CD4-positive, CD25-positive, alpha-beta regulatory T cell (primary cell): ENCODE measurements at regions not wholly inside any gene's neighbourhood (a gene's known extent, or its start where the extent isn't known, plus 50 kb on each side); places are given as distances from the start of the nearest gene placed in this dataset.
"Not testable (repeated sequence)": the region's sequence is repeated elsewhere in the genome, so short reads cannot be mapped to it uniquely, and the experiment has no call there.

Experiments
- ATAC-seq, 2 donors: fragments of 150-1000 bp; cut with Tn5 transposase; one replicate each; pipeline ENCODE4 v1.10.0; 2021; ENCODE audit warnings: low read depth in 2 of 2, moderate number of reproducible peaks in 2 of 2, moderate library complexity in 1 of 2
- DNase-seq, 3 donors: peaks; one replicate each; pipeline versions ENCODE4 v3.0.0 to v3.0.0-alpha.2; 2012 to 2022; ENCODE audit warnings: mixed read lengths in 1 of 3
- H3K27ac ChIP-seq: one replicate; pipeline ENCODE4 v1.7.0; 2013; ENCODE audit warnings: mild to moderate bottlenecking, low read length; ENCODE audit not compliant: insufficient read depth, poor library complexity, severe bottlenecking
- H3K27me3 ChIP-seq: one replicate; pipeline ENCODE4 v1.7.0; 2013; ENCODE audit warnings: low read length; ENCODE audit not compliant: control insufficient read depth, insufficient read depth
- H3K36me3 ChIP-seq: one replicate; pipeline ENCODE4 v1.7.0; 2013; ENCODE audit warnings: mild to moderate bottlenecking, low read length, moderate library complexity; ENCODE audit not compliant: control insufficient read depth, insufficient read depth
- H3K4me1 ChIP-seq: 2 replicates; pipeline ENCODE4 v1.7.0; 2013; ENCODE audit warnings: mild to moderate bottlenecking, low read length; ENCODE audit not compliant: insufficient read depth, control insufficient read depth, poor library complexity, severe bottlenecking
- H3K4me3 ChIP-seq: one replicate; pipeline ENCODE4 v1.7.0; 2013; ENCODE audit warnings: low read depth, mild to moderate bottlenecking, low read length, moderate library complexity
- H3K9me3 ChIP-seq, 2 experiments: 1 replicate in 1 of 2; 2 replicates in 1 of 2; pipeline ENCODE4 v1.7.0; 2013; ENCODE audit warnings: low read length in 2 of 2, mild to moderate bottlenecking in 1 of 2, moderate library complexity in 1 of 2; ENCODE audit not compliant: control insufficient read depth in 2 of 2
- H3K27ac Mint-ChIP-seq, 3 donors: one replicate each; pipeline ENCODE4 v1.8.0; 2020 to 2022; ENCODE audit warnings: mild to moderate bottlenecking in 3 of 3, mixed read lengths in 3 of 3, moderate library complexity in 2 of 3
- H3K27me3 Mint-ChIP-seq: one replicate; pipeline ENCODE4 v1.8.0; 2022; ENCODE audit warnings: mild to moderate bottlenecking, mixed read lengths
- H3K36me3 Mint-ChIP-seq: one replicate; pipeline ENCODE4 v1.8.0; 2020; ENCODE audit warnings: mixed read lengths
- H3K4me1 Mint-ChIP-seq, 4 donors: one replicate each; pipeline ENCODE4 v1.8.0; 2020 to 2022; ENCODE audit warnings: mixed read lengths in 4 of 4, mild to moderate bottlenecking in 1 of 4
- H3K4me3 Mint-ChIP-seq, 4 donors: one replicate each; pipeline ENCODE4 v1.8.0; 2020 to 2022; ENCODE audit warnings: mild to moderate bottlenecking in 4 of 4, mixed read lengths in 4 of 4, moderate library complexity in 3 of 4
- H3K9me3 Mint-ChIP-seq, 7 donors: one replicate each; pipeline ENCODE4 v1.8.0; 2020 to 2022; ENCODE audit warnings: mixed read lengths in 7 of 7, mild to moderate bottlenecking in 3 of 7, moderate library complexity in 2 of 7

DNA sequence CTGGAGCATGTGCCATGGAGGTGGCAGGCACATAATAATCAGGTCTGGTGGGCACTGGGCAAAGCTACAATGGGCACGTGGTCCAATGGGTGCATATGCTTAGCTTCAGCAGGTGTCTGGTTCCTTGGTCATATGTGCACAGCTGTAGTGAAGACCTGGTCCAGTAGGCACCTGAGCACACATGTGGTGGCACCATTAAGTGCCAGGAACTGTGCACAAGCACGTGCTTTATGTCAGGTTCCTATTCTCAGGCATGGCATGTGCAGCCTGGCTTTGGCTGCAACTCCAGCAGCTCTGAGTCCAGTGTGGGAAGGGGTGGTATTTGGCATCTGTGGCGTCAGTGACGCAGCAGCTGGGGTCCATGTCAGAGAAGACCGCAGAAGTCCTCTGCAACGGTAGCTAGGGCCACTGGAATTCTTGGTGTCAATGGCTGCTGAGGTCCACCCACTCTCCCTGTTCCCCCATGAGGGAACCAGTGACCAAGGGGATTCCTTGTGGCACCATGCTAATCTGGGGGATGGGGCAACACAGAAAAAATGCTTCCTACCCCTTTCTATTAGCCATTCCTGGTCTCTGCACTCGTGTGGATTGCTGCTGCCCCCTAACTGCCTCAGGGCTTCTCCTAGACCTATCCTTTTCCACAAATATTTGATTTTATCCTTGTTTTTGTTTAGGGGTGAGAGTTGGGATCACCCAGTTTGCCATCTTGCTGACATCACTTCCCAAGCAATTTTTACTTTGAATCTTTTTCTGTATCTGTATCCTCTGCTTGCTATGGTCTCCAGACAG is 262.9 kb upstream of the MAP2 start:
- DNase-seq, result no peak
- Histone ChIP-seq H3K9me3 (no peaks in the 10 kb centered on the region), H3K4me3 (no peak overlapping the region), H3K36me3 (no peaks in the 10 kb centered on the region), H3K27me3 (no peaks in the 10 kb centered on the region), H3K4me1 (no peaks in the 10 kb centered on the region), H3K27ac (no peak overlapping the region)
- H3K4me3 Mint-ChIP-seq, result no peak overlapping the region
- ATAC-seq, result no peak
- peaks cover 0 to 4% (median 2%) of the 10 kb centered on the region in 7 donors for H3K9me3 Mint-ChIP-seq
- H3K27me3 Mint-ChIP-seq, result no peaks in the 10 kb centered on the region
- H3K36me3 Mint-ChIP-seq, result no peaks in the 10 kb centered on the region
- H3K4me1 Mint-ChIP-seq, result no peaks in the 10 kb centered on the region
- peak overlapping the region in 1 of 3 donors; percentile 67 for H3K27ac Mint-ChIP-seq

DNA sequence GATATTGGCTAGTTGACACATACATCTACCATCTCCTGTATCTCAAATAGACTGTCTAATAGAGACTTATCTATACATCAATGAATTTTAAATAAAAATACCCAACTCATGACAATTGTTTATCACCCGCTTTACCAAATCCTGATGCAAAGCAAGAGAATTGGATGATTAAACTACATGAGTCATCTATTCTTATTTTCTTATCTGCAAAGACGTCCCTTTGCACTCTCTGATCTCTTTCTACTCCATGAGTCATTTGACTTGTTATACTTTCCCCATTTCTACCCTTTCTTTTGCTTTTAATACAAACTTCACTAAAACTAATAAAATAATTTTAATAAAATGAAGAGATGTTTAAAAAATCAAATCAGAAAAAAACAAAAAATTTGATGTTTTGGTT is 261.7 kb upstream of the MAP2 start:
- Histone ChIP-seq H3K27me3 (no peaks in the 10 kb centered on the region), H3K36me3 (no peaks in the 10 kb centered on the region), H3K4me3 (no peak overlapping the region), H3K9me3 (no peaks in the 10 kb centered on the region), H3K4me1 (no peaks in the 10 kb centered on the region), H3K27ac (no peak overlapping the region)
- Mint-ChIP-seq H3K27ac (no peak overlapping the region), H3K27me3 (no peaks in the 10 kb centered on the region), H3K4me1 (no peaks in the 10 kb centered on the region), H3K36me3 (no peaks in the 10 kb centered on the region), H3K4me3 (no peak overlapping the region), H3K9me3 (peaks cover 0 to 4% (median 2%) of the 10 kb centered on the region in 7 donors)
- DNase-seq (no peak), ATAC-seq (no peak)

DNA sequence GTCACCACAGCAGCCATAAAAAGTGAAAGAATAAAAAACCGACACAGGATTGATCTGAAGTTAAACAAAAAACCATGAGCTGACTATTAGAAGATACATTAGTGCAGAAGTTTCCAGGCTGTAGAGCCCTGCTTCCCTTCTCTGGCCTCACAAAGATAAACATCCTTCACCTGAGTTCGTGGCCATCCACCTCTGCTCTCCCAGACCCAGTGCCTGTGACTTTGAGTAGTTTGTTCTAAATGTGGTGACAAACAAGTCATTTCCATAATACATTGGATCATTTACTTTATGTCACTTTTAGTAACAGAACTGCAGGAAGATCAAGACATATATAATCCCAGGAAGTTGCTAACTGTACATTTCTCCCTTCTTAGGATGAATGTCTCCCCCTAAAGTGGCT is 241.9 kb upstream of the MAP2 start:
- no peaks in the 10 kb centered on the region for H3K4me1 ChIP-seq
- DNase-seq (no peak), ATAC-seq (no peak)
- H3K27me3 ChIP-seq, result no peaks in the 10 kb centered on the region
- H3K9me3 ChIP-seq, result no peaks in the 10 kb centered on the region
- H3K36me3 ChIP-seq, result no peaks in the 10 kb centered on the region
- no peak overlapping the region for H3K4me3 Mint-ChIP-seq
- peaks cover 0 to 15% (median 5%) of the 10 kb centered on the region in 7 donors for H3K9me3 Mint-ChIP-seq
- no peak overlapping the region for H3K27ac Mint-ChIP-seq
- no peaks in the 10 kb centered on the region for H3K36me3 Mint-ChIP-seq
- no peaks in the 10 kb centered on the region for H3K4me1 Mint-ChIP-seq
- no peak overlapping the region for H3K27ac ChIP-seq
- no peaks in the 10 kb centered on the region for H3K27me3 Mint-ChIP-seq
- no peak overlapping the region for H3K4me3 ChIP-seq

DNA sequence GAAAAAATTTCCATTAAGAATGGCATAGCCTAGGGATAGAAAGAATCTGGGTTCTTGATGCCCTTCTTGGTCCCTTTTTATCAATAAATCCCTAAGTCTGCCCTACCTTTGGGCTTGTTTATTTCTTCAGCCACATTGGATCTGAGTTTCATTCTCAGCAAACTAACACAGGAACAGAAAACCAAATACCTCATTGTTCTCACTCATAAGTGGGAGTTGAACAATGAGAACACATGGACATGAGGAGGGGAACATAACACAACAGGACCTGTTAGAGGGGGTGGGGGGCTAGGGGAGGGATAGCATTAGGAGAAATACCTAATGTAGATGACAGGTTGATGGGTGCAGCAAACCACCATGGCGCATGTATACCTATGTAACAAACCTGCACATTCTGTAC is 237.0 kb upstream of the MAP2 start:
- not testable (repeated sequence) for H3K9me3 Mint-ChIP-seq, H3K27ac ChIP-seq, H3K4me3 Mint-ChIP-seq, H3K36me3 ChIP-seq, H3K27me3 Mint-ChIP-seq, H3K4me1 ChIP-seq, H3K27ac Mint-ChIP-seq, H3K36me3 Mint-ChIP-seq, H3K4me3 ChIP-seq, H3K27me3 ChIP-seq, H3K9me3 ChIP-seq, DNase-seq, ATAC-seq, H3K4me1 Mint-ChIP-seq

DNA sequence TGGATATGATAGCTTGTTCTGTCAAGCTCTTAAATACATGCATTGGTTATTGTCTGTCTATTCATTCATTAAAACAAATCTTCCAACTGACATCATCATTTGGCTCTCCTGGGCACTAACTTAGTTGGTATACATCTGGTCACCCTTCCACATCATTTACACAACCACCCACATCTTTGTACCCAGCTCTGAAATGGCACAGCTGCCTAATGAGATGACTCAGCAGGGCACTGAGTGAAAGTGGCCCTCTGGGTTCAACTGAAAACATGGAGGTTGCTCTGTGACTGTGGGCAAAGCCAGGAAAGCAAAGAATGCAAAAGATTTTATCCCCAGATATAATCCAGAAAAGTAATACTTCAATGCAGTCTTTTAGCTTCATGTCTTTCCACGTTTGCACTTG is 234.0 kb upstream of the MAP2 start:
- Histone ChIP-seq H3K4me1 (no peaks in the 10 kb centered on the region), H3K27ac (no peak overlapping the region), H3K9me3 (no peaks in the 10 kb centered on the region), H3K4me3 (no peak overlapping the region), H3K27me3 (no peaks in the 10 kb centered on the region), H3K36me3 (no peaks in the 10 kb centered on the region)
- no peaks in the 10 kb centered on the region for H3K27me3 Mint-ChIP-seq
- DNase-seq (no peak), ATAC-seq (no peak)
- H3K4me1 Mint-ChIP-seq, result no peaks in the 10 kb centered on the region
- H3K9me3 Mint-ChIP-seq, result peaks cover 0 to 5% (median 0%) of the 10 kb centered on the region in 7 donors
- no peak overlapping the region for H3K4me3 Mint-ChIP-seq
- H3K27ac Mint-ChIP-seq, result no peak overlapping the region
- no peaks in the 10 kb centered on the region for H3K36me3 Mint-ChIP-seq

DNA sequence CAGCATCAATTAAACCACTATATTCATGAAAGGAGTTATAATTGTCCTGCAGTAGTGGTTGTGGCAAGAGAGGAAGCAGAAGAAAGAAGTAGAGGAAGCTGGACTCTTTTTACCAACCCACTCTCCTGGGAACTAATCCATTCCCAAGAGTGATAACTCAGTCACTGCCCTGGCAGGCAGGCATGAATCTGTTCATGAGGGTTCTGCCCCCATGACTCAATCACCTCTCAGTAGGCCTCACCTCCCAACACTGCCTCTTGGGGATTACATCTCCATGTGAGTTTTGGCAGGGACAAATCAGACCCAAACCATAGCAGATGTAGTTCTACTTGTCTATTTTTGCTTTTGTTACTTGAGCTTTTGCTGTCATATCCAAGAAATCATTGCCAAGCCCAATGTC is 232.7 kb upstream of the MAP2 start:
- no peak for DNase-seq
- Mint-ChIP-seq H3K4me1 (no peaks in the 10 kb centered on the region), H3K27me3 (no peaks in the 10 kb centered on the region), H3K4me3 (no peak overlapping the region), H3K9me3 (peaks cover 0 to 5% (median 2%) of the 10 kb centered on the region in 7 donors), H3K27ac (no peak overlapping the region), H3K36me3 (no peaks in the 10 kb centered on the region)
- no peak for ATAC-seq
- Histone ChIP-seq H3K27ac (no peak overlapping the region), H3K27me3 (no peaks in the 10 kb centered on the region), H3K9me3 (no peaks in the 10 kb centered on the region), H3K4me1 (no peaks in the 10 kb centered on the region), H3K36me3 (no peaks in the 10 kb centered on the region), H3K4me3 (no peak overlapping the region)

DNA sequence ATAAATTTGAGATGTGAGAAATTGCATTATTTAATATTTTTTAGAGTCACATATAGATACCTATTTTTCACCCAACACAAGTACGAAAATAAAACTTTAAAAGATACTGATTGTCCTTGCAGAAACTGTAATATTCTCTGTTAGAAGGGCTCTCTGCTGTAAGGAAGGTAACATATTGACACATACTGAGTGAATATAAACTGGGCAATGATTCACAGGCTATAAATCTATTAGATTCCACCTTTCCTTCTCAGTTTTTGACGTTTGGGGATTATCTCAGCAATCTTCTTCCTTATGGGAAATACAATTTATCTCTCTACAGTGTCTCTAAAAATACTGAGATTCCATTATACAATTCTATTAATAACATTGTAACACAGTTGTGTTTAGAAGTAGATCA is 229.1 kb upstream of the MAP2 start:
- DNase-seq, result no peak
- peaks cover 0 to 2% of the 10 kb centered on the region in 2 experiments for H3K9me3 ChIP-seq
- H3K36me3 Mint-ChIP-seq, result no peaks in the 10 kb centered on the region
- no peak overlapping the region for H3K27ac ChIP-seq
- ATAC-seq, result no peak
- no peaks in the 10 kb centered on the region for H3K27me3 ChIP-seq
- H3K4me1 ChIP-seq, result no peaks in the 10 kb centered on the region
- H3K27me3 Mint-ChIP-seq, result no peaks in the 10 kb centered on the region
- H3K27ac Mint-ChIP-seq, result no peak overlapping the region
- no peaks in the 10 kb centered on the region for H3K4me1 Mint-ChIP-seq
- H3K4me3 ChIP-seq, result no peak overlapping the region
- H3K4me3 Mint-ChIP-seq, result no peak overlapping the region
- H3K9me3 Mint-ChIP-seq, result peaks cover 0 to 11% (median 2%) of the 10 kb centered on the region in 7 donors
- H3K36me3 ChIP-seq, result no peaks in the 10 kb centered on the region

DNA sequence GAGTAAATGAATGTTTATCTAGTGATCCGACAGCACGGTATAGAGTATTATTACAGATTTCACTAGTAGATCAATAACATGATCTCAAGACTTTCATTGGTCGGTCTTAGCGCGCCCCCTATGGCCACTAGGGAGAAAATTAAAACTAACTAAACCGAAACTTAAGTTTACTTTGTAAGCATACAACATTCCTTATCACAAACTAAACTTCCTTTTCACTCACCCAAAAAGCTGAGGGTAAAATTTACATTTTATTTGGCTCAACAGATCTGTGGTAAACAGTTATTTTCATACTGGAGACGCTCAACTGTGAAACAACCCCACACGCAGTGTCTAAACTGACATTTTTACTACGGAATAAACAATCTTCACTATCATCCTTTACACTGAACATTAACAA is 215.6 kb upstream of the MAP2 start:
- Mint-ChIP-seq H3K36me3 (no peaks in the 10 kb centered on the region), H3K27me3 (no peaks in the 10 kb centered on the region), H3K9me3 (peaks cover 0 to 4% (median 2%) of the 10 kb centered on the region in 7 donors), H3K4me1 (no peaks in the 10 kb centered on the region), H3K27ac (no peak overlapping the region), H3K4me3 (no peak overlapping the region)
- H3K27me3 ChIP-seq, result no peaks in the 10 kb centered on the region
- H3K27ac ChIP-seq, result no peak overlapping the region
- peaks cover 0 to 1% of the 10 kb centered on the region in 2 experiments for H3K9me3 ChIP-seq
- DNase-seq, result peak in 1 of 3 donors; percentile 2
- no peaks in the 10 kb centered on the region for H3K36me3 ChIP-seq
- peak overlapping the region; percentile 55 for H3K4me3 ChIP-seq
- no peaks in the 10 kb centered on the region for H3K4me1 ChIP-seq
- no peak for ATAC-seq
